OCI-LY1 (cell line): ENCODE measurements at regions not wholly inside any gene's neighbourhood (a gene's known extent, or its start where the extent isn't known, plus 50 kb on each side); places are given as distances from the start of the nearest gene placed in this dataset.

Experiments used
- H2AFZ ChIP-seq: fragments of 200-600 bp; sonication (generic), shearing (Covaris generic); 2 replicates; pipeline ENCODE4 v1.6.0; 2014; ENCODE audit warnings: antibody characterized with exemption, mild to moderate bottlenecking, low read length
- H3F3A ChIP-seq: fragments of 200-600 bp; sonication (generic), shearing (Covaris generic); 2 replicates; pipeline ENCODE4 v1.6.0; 2014; ENCODE audit warnings: mild to moderate bottlenecking, antibody characterized with exemption, low read length, moderate library complexity; ENCODE audit not compliant: insufficient read depth
- H3K27ac ChIP-seq: fragments of 200-600 bp; sonication (generic); 2 replicates; pipeline ENCODE4 v1.5.1; 2014; ENCODE audit warnings: low read length, mixed run types, mild to moderate bottlenecking, low read depth; ENCODE audit not compliant: poor library complexity, severe bottlenecking
- H3K27me3 ChIP-seq: fragments of 200-600 bp; sonication (generic); 2 replicates; pipeline ENCODE4 v1.6.0; 2014; ENCODE audit warnings: antibody characterized with exemption, mild to moderate bottlenecking, low read length, moderate library complexity; ENCODE audit not compliant: insufficient read depth
- H3K36me3 ChIP-seq: fragments of 200-600 bp; sonication (generic); 2 replicates; pipeline ENCODE4 v1.6.1; 2014; ENCODE audit warnings: mild to moderate bottlenecking, antibody characterized with exemption, low read length, moderate library complexity, mixed read lengths; ENCODE audit not compliant: insufficient read depth
- H3K4me1 ChIP-seq: fragments of 200-600 bp; sonication (generic); 2 replicates; pipeline ENCODE4 v1.5.1; 2014; ENCODE audit warnings: mild to moderate bottlenecking, low read length, moderate library complexity; ENCODE audit not compliant: insufficient read depth, severe bottlenecking
- H3K4me2 ChIP-seq: fragments of 200-600 bp; sonication (generic), shearing (Covaris generic); 2 replicates; pipeline ENCODE4 v1.6.1; 2014; ENCODE audit warnings: low read length
- H3K4me3 ChIP-seq: fragments of 200-600 bp; sonication (generic); 2 replicates; pipeline ENCODE4 v1.5.1; 2014; ENCODE audit warnings: low read length, low read depth, mild to moderate bottlenecking, mixed read lengths; ENCODE audit not compliant: poor library complexity, severe bottlenecking
- H3K79me2 ChIP-seq: fragments of 200-600 bp; shearing (Covaris generic); 2 replicates; pipeline ENCODE4 v1.6.1; 2016; ENCODE audit warnings: mixed run types, low read length, mixed read lengths; ENCODE audit not compliant: insufficient read depth
- H3K9ac ChIP-seq: fragments of 200-600 bp; sonication (generic), shearing (Covaris generic); 2 replicates; pipeline ENCODE4 v1.6.1; 2014; ENCODE audit warnings: mild to moderate bottlenecking, low read length, mixed read lengths
- H3K9me2 ChIP-seq: fragments of 200-600 bp; sonication (generic), shearing (Covaris generic); 2 replicates; pipeline ENCODE4 v1.6.1; 2014; ENCODE audit warnings: low read depth, mild to moderate bottlenecking, low read length, mixed read lengths
- H3K9me3 ChIP-seq: fragments of 200-600 bp; shearing (Covaris generic); 2 replicates; pipeline ENCODE4 v1.6.1; 2014; ENCODE audit warnings: low read length, mixed read lengths
- H4K20me1 ChIP-seq: fragments of 200-600 bp; sonication (generic), shearing (Covaris generic); 2 replicates; pipeline ENCODE4 v1.6.0; 2016; ENCODE audit warnings: mild to moderate bottlenecking, low read length; ENCODE audit not compliant: insufficient read depth
- CTCF ChIP-seq: fragments of 200-600 bp; sonication (generic), shearing (Covaris generic); IDR thresholded peaks from 2 replicates; pipeline ENCODE4 v1.5.1; 2017; ENCODE audit warnings: mild to moderate bottlenecking, antibody characterized with exemption, low read length, moderate library complexity, mixed read lengths
- EZH2 ChIP-seq: fragments of 200-600 bp; sonication (generic), shearing (Covaris generic); IDR thresholded peaks from 2 replicates; pipeline ENCODE4 v1.8.0; 2017; ENCODE audit warnings: borderline replicate concordance, mixed run types, mild to moderate bottlenecking, antibody characterized with exemption, low read length, moderate library complexity, mixed read lengths

GRCh38 chr18:77647472-77647871 lies 397.8 kb downstream of the GALR1 start:
- no peak for TF ChIP-seq EZH2
- no peak; the same call in 1 of the 2 replicates for TF ChIP-seq CTCF
- H3K27me3 ChIP-seq: no peaks in the 10 kb centered on the region
- no peak overlapping the region for H3K4me2 ChIP-seq
- no peak overlapping the region for H2AFZ ChIP-seq
- H4K20me1 ChIP-seq: no peaks in the 10 kb centered on the region
- no peaks in the 10 kb centered on the region for H3F3A ChIP-seq
- no peaks in the 10 kb centered on the region for H3K79me2 ChIP-seq
- no peaks in the 10 kb centered on the region for H3K9me2 ChIP-seq
- no peaks in the 10 kb centered on the region for H3K4me1 ChIP-seq
- H3K9ac ChIP-seq: no peak overlapping the region
- no peaks in the 10 kb centered on the region for H3K9me3 ChIP-seq
- H3K27ac ChIP-seq: no peak overlapping the region
- H3K36me3 ChIP-seq: no peaks in the 10 kb centered on the region
- H3K4me3 ChIP-seq: no peak overlapping the region

GRCh38 chr18:77648411-77648810 lies 398.8 kb downstream of the GALR1 start:
- Histone ChIP-seq H3K36me3 (no peaks in the 10 kb centered on the region), H2AFZ (no peak overlapping the region), H4K20me1 (no peaks in the 10 kb centered on the region), H3K9me3 (no peaks in the 10 kb centered on the region), H3K27ac (no peak overlapping the region), H3K4me3 (no peak overlapping the region), H3F3A (no peaks in the 10 kb centered on the region), H3K9ac (no peak overlapping the region), H3K4me1 (no peaks in the 10 kb centered on the region), H3K4me2 (no peak overlapping the region), H3K27me3 (no peaks in the 10 kb centered on the region), H3K79me2 (no peaks in the 10 kb centered on the region), H3K9me2 (no peaks in the 10 kb centered on the region)
- TF ChIP-seq EZH2 (no peak), CTCF (no peak)

- Histone ChIP-seq H3K36me3 (no peaks in the 10 kb centered on the region), H3K9ac (no peak overlapping the region), H2AFZ (no peak overlapping the region), H3K27ac (no peak overlapping the region), H3K9me3 (no peaks in the 10 kb centered on the region), H4K20me1 (no peaks in the 10 kb centered on the region), H3K9me2 (no peaks in the 10 kb centered on the region), H3K27me3 (no peaks in the 10 kb centered on the region), H3K4me1 (no peaks in the 10 kb centered on the region), H3K79me2 (no peaks in the 10 kb centered on the region), H3F3A (no peaks in the 10 kb centered on the region), H3K4me3 (no peak overlapping the region), H3K4me2 (no peak overlapping the region)
- TF ChIP-seq CTCF: peak; percentile 83
- no peak for TF ChIP-seq EZH2
These were observed 401.2 kb downstream of the GALR1 start for GRCh38 chr18:77650799-77651385.
